SU-DHL-6 (cell line): ENCODE measurements at regions not wholly inside any gene's neighbourhood (a gene's known extent, or its start where the extent isn't known, plus 50 kb on each side); places are given as distances from the start of the nearest gene placed in this dataset.

Experiments
- EZH2phosphoT487 ChIP-seq: fragments of 200-600 bp; sonication (generic), shearing (Covaris generic); conservative IDR thresholded peaks from 2 replicates; pipeline ENCODE4 v1.6.1; 2018; ENCODE audit warnings: mild to moderate bottlenecking, antibody characterized with exemption, low read length, moderate library complexity, mixed read lengths
- TF ChIP-seq, protein P1 (sequence below): fragments of 200-600 bp; sonication (generic); IDR thresholded peaks from one replicate; pipeline ENCODE4 v1.5.1; 2017; ENCODE audit warnings: antibody characterized with exemption, mild to moderate bottlenecking, low read length, moderate library complexity; ENCODE audit not compliant: insufficient read depth, poor library complexity, severe bottlenecking

- TF ChIP-seq, protein P1, sequence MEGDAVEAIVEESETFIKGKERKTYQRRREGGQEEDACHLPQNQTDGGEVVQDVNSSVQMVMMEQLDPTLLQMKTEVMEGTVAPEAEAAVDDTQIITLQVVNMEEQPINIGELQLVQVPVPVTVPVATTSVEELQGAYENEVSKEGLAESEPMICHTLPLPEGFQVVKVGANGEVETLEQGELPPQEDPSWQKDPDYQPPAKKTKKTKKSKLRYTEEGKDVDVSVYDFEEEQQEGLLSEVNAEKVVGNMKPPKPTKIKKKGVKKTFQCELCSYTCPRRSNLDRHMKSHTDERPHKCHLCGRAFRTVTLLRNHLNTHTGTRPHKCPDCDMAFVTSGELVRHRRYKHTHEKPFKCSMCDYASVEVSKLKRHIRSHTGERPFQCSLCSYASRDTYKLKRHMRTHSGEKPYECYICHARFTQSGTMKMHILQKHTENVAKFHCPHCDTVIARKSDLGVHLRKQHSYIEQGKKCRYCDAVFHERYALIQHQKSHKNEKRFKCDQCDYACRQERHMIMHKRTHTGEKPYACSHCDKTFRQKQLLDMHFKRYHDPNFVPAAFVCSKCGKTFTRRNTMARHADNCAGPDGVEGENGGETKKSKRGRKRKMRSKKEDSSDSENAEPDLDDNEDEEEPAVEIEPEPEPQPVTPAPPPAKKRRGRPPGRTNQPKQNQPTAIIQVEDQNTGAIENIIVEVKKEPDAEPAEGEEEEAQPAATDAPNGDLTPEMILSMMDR, result no peak
- no peak for TF ChIP-seq EZH2phosphoT487
Observed at GRCh38 chr6:90922325-90922724, 335.5 kb upstream of the MAP3K7 start.
